ENCODE measurements at regions not wholly inside any gene's neighbourhood (a gene's known extent, or its start where the extent isn't known, plus 50 kb on each side); places are given as distances from the start of the nearest gene placed in this dataset.

GRCh38 chr20:20806121-20807095 is 94.0 kb upstream of the RALGAPA2 start:
- DNase-seq (ENCODE audit: extremely low spot score, unreplicated experiment) = no peak
- no peaks in the 10 kb centered on the region for H3K9me3 Mint-ChIP-seq
- no peaks in the 10 kb centered on the region for H3K4me1 Mint-ChIP-seq (ENCODE audit: unreplicated experiment)
- no peak overlapping the region for H3K4me3 Mint-ChIP-seq
- no peaks in the 10 kb centered on the region for H3K36me3 Mint-ChIP-seq
- TF ChIP-seq CTCF (conservative IDR thresholded peaks at IDR 0.05) = no peak
- H3K27me3 Mint-ChIP-seq = peaks cover 24% of the 10 kb centered on the region
- no peak overlapping the region for H3K27ac Mint-ChIP-seq

- H3K27me3 Mint-ChIP-seq = peaks cover 13% of the 10 kb centered on the region
- no peaks in the 10 kb centered on the region for H3K9me3 Mint-ChIP-seq
- TF ChIP-seq CTCF (conservative IDR thresholded peaks at IDR 0.05) = no peak
- H3K36me3 Mint-ChIP-seq = no peaks in the 10 kb centered on the region
- H3K27ac Mint-ChIP-seq = no peak overlapping the region
- DNase-seq (ENCODE audit: extremely low spot score, unreplicated experiment) = no peak
- H3K4me1 Mint-ChIP-seq (ENCODE audit: unreplicated experiment) = no peaks in the 10 kb centered on the region
- H3K4me3 Mint-ChIP-seq = no peak overlapping the region
These were observed 90.6 kb upstream of the RALGAPA2 start for GRCh38 chr20:20803011-20803410.

GRCh38 chr20:20802328-20802727 is 89.9 kb upstream of the RALGAPA2 start:
- Mint-ChIP-seq H3K9me3 (no peaks in the 10 kb centered on the region), H3K4me3 (no peak overlapping the region), H3K36me3 (no peaks in the 10 kb centered on the region), H3K4me1 (ENCODE audit: unreplicated experiment) (no peaks in the 10 kb centered on the region), H3K27me3 (peaks cover 10% of the 10 kb centered on the region), H3K27ac (no peak overlapping the region)
- TF ChIP-seq CTCF (conservative IDR thresholded peaks at IDR 0.05) = no peak
- no peak for DNase-seq (ENCODE audit: extremely low spot score, unreplicated experiment)

GRCh38 chr20:20799716-20800312 is 87.4 kb upstream of the RALGAPA2 start:
- Mint-ChIP-seq H3K9me3 (no peaks in the 10 kb centered on the region), H3K4me1 (ENCODE audit: unreplicated experiment) (no peaks in the 10 kb centered on the region), H3K27me3 (no peaks in the 10 kb centered on the region), H3K27ac (no peak overlapping the region), H3K36me3 (no peaks in the 10 kb centered on the region), H3K4me3 (no peak overlapping the region)
- DNase-seq (ENCODE audit: extremely low spot score, unreplicated experiment) = no peak
- no peak for TF ChIP-seq CTCF (conservative IDR thresholded peaks at IDR 0.05)

- Mint-ChIP-seq H3K36me3 (no peaks in the 10 kb centered on the region), H3K27ac (no peak overlapping the region), H3K27me3 (peaks cover 10% of the 10 kb centered on the region)
These were observed 85.3 kb upstream of the RALGAPA2 start for GRCh38 chr20:20797521-20798310.

More at GRCh38 chr20:20797521-20798310, 85.3 kb upstream of the RALGAPA2 start:
- Mint-ChIP-seq H3K4me3 (no peak overlapping the region), H3K9me3 (no peaks in the 10 kb centered on the region), H3K4me1 (ENCODE audit: unreplicated experiment) (no peaks in the 10 kb centered on the region)
- DNase-seq (ENCODE audit: extremely low spot score, unreplicated experiment) = no peak
- TF ChIP-seq CTCF (conservative IDR thresholded peaks at IDR 0.05) = no peak
